Tibial nerve (tissue), 3 donors: ENCODE measurements at regions not wholly inside any gene's neighbourhood (a gene's known extent, or its start where the extent isn't known, plus 50 kb on each side); places are given as distances from the start of the nearest gene placed in this dataset.

Source experiments
- POLR2A ChIP-seq, 2 donors: fragments of 450-650 bp; IDR thresholded peaks; one replicate each; pipeline ENCODE4 v1.6.1; 2017; ENCODE audit warnings: antibody characterized with exemption in 2 of 2, mild to moderate bottlenecking in 2 of 2, moderate library complexity in 2 of 2
- TF ChIP-seq, protein P1 (sequence below), 5 experiments: fragments of 200-600 bp in 3 of 5; fragments of 450-650 bp in 2 of 5; sonication (generic) in 3 of 5; IDR thresholded peaks; one replicate each; pipeline ENCODE4 v1.5.1; 2016 to 2019; ENCODE audit warnings: antibody characterized with exemption in 5 of 5, mild to moderate bottlenecking in 3 of 5, moderate library complexity in 2 of 5

- no peak for TF ChIP-seq POLR2A (IDR thresholded peaks at IDR 0.05)
- TF ChIP-seq, protein P1, sequence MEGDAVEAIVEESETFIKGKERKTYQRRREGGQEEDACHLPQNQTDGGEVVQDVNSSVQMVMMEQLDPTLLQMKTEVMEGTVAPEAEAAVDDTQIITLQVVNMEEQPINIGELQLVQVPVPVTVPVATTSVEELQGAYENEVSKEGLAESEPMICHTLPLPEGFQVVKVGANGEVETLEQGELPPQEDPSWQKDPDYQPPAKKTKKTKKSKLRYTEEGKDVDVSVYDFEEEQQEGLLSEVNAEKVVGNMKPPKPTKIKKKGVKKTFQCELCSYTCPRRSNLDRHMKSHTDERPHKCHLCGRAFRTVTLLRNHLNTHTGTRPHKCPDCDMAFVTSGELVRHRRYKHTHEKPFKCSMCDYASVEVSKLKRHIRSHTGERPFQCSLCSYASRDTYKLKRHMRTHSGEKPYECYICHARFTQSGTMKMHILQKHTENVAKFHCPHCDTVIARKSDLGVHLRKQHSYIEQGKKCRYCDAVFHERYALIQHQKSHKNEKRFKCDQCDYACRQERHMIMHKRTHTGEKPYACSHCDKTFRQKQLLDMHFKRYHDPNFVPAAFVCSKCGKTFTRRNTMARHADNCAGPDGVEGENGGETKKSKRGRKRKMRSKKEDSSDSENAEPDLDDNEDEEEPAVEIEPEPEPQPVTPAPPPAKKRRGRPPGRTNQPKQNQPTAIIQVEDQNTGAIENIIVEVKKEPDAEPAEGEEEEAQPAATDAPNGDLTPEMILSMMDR (IDR thresholded peaks at IDR 0.05) = no peak
These were observed 393.7 kb upstream of the C2CD4B start for GRCh38 chr15:62558640-62559380.
